AG09309 (cell line): ENCODE measurements at regions not wholly inside any gene's neighbourhood (a gene's known extent, or its start where the extent isn't known, plus 50 kb on each side); places are given as distances from the start of the nearest gene placed in this dataset.

Source experiments
- DNase-seq: peaks from one replicate; pipeline ENCODE4 v3.0.0-alpha.2; 2010; ENCODE audit warnings: low read depth
- H3K4me3 ChIP-seq: 2 replicates; pipeline ENCODE4 v1.5.1; 2011; ENCODE audit warnings: mild to moderate bottlenecking, low read depth, low read length, moderate library complexity; ENCODE audit not compliant: control insufficient read depth
- CTCF ChIP-seq: IDR thresholded peaks from 2 replicates; pipeline ENCODE4 v1.5.1; 2011; ENCODE audit warnings: mild to moderate bottlenecking, low read depth, low read length, inconsistent platforms; ENCODE audit not compliant: insufficient read depth, control insufficient read depth; ENCODE audit errors: missing control alignments

GRCh38 chr2:62430146-62430545, 75.8 kb downstream of the TMEM17 start:
- DNase-seq = no peak
- no peak for TF ChIP-seq CTCF
- no peak overlapping the region for H3K4me3 ChIP-seq

DNA sequence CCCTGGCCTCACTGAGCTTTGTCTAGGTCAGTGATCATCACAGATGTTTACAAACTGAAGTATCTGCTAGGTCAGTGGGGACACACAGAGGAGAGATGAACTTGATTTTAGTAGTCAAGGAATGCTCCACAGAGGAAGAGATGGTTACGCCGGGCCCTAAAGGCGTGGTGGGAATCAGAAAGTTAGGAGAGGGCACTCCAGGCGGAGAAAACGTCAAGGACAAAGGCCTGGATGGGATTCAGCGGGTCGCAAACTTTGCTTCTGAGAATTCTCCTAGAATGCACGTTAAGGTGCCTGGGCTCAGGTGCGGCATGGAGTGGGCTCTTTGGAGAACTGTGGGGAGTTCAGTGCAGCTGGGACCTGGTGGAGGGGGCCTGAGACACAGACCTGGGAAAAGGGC, 78.8 kb downstream of the TMEM17 start:
- no peak overlapping the region for H3K4me3 ChIP-seq
- DNase-seq = no peak
- TF ChIP-seq CTCF = no peak

DNA sequence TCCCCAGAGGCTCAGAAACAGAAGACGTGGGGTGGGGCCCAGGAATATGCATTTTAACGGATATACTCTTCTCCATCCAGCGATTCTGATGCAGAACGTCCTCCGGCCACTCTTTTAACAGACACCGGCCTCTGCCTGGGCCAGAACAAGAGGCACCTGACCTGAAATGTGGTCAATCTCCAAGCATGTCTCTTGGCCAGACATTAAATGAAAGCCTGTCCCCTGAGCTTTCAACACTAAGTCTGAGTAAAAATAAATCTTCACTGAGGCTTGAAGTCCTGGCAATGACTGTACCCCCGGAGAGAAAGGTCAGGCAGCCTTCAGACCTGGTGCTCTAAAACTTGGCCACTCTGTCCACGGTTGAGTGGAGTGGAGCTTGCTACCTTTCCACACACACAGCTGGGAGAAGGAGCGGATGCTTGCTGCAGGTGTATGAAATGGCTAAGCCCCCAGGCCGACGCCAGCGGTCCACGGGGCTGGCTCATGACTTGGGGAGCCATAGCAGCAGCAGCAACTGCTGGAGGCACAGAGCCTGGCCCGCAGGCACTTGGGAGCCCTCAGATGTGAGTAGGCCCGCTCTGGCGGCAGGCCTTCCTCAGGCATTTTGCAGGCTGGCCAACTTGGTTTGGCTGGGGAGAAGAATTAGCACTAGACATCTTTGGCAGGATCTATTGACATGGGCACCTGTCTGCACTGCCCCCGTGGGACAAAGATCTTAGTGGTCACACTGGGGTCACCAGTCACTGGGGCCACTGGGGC, 79.7 kb downstream of the TMEM17 start:
- no peak for DNase-seq
- no peak overlapping the region for H3K4me3 ChIP-seq
- no peak for TF ChIP-seq CTCF

DNA sequence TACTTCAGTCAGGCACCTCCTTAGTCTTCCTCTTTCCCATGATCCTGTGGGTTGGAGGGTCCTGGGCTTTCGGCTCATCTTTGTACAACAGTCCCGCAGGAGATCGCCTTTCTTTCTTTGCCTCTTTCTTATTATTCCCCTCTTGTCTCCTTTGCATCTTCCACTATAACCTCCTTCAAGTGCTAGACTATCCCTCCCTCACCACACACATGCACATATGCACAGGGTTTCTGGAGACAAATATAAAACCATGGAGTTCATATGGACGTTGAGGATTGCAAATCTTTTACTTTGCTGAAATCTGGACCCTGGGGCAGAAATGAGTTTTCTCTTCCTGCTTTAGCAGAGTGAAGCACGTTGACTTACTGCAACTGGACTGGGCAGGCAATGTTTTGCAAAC, 80.3 kb downstream of the TMEM17 start:
- TF ChIP-seq CTCF = no peak
- no peak overlapping the region for H3K4me3 ChIP-seq
- no peak for DNase-seq

- no peak for DNase-seq
- no peak for TF ChIP-seq CTCF
- H3K4me3 ChIP-seq = no peak overlapping the region
Measured at GRCh38 chr2:62424899-62425298, 81.1 kb downstream of the TMEM17 start.

DNA sequence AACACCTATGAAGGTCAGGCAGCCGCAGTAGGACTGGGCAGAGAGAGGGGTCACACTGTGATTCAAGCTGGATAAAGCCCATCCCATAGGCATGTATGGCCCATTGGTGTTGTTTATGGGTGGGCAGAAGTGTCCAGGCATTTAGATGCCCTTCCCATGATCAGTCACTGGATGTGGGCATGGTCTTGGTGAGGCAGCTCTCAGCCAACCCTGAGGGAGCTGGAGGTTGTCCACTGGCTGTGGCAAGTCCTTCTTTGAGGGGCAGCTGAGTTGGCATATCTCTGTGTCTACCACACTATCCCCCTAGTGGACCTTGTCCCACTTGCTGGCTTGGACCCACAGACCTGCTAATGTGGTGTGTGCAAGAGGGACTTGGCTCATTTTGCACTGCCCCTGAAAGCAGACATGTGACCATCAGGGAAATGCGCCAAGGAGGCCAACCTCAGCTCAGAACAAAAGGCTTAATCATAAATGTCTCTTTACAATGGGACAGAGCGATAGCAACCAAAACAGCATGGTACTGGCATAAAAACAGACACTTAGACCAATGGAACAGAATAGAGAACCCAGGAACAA, 82.0 kb downstream of the TMEM17 start:
- DNase-seq = no peak
- H3K4me3 ChIP-seq = no peak overlapping the region
- TF ChIP-seq CTCF = no peak
